Nephron (organoid): ENCODE measurements at regions not wholly inside any gene's neighbourhood (a gene's known extent, or its start where the extent isn't known, plus 50 kb on each side); places are given as distances from the start of the nearest gene placed in this dataset.

ENCODE experiments used
- H3K27ac Mint-ChIP-seq, 3 experiments: 2 replicates each; pipeline ENCODE4 v1.8.0; 2020; ENCODE audit warnings: mixed read lengths in 3 of 3, mild to moderate bottlenecking in 2 of 3, moderate library complexity in 1 of 3
- H3K27me3 Mint-ChIP-seq: 2 replicates; pipeline ENCODE4 v1.8.0; 2021; ENCODE audit warnings: low read depth, mild to moderate bottlenecking, moderate library complexity, mixed read lengths
- H3K36me3 Mint-ChIP-seq: 2 replicates; pipeline ENCODE4 v1.8.0; 2020; ENCODE audit warnings: low read depth, mixed read lengths
- H3K4me1 Mint-ChIP-seq: 2 replicates; pipeline ENCODE4 v1.8.0; 2020; ENCODE audit warnings: mixed read lengths
- H3K4me3 Mint-ChIP-seq, 3 experiments: 2 replicates each; pipeline ENCODE4 v1.8.0; 2020; ENCODE audit warnings: mild to moderate bottlenecking in 3 of 3, mixed read lengths in 3 of 3, moderate library complexity in 2 of 3
- H3K9me3 Mint-ChIP-seq: 2 replicates; pipeline ENCODE4 v1.8.0; 2020; ENCODE audit warnings: mixed read lengths
- CTCF ChIP-seq, 3 experiments: fragments of 200-600 bp; sonication (generic); IDR thresholded peaks; one replicate each; pipeline ENCODE4 v1.5.0; 2021; ENCODE audit warnings: antibody characterized with exemption in 3 of 3; ENCODE audit not compliant: unreplicated experiment in 3 of 3

- Mint-ChIP-seq H3K4me3 (no peak overlapping the region), H3K4me1 (no peaks in the 10 kb centered on the region), H3K9me3 (peaks cover 4% of the 10 kb centered on the region), H3K27ac (no peak overlapping the region), H3K36me3 (no peaks in the 10 kb centered on the region), H3K27me3 (no peaks in the 10 kb centered on the region)
- TF ChIP-seq CTCF (IDR thresholded peaks at IDR 0.05; ENCODE audit: unreplicated experiment in 3 of 3): no peak
Observed at GRCh38 chr20:22915512-22915911, 119.6 kb upstream of the SSTR4 start.

GRCh38 chr20:22916021-22916842 is 118.9 kb upstream of the SSTR4 start:
- Mint-ChIP-seq H3K27me3 (no peaks in the 10 kb centered on the region), H3K9me3 (peaks cover 4% of the 10 kb centered on the region)

GRCh38 chr20:22918286-22918983 is 116.7 kb upstream of the SSTR4 start:
- no peak overlapping the region for H3K4me3 Mint-ChIP-seq
- H3K27me3 Mint-ChIP-seq: no peaks in the 10 kb centered on the region
- no peaks in the 10 kb centered on the region for H3K36me3 Mint-ChIP-seq
- TF ChIP-seq CTCF (IDR thresholded peaks at IDR 0.05; ENCODE audit: unreplicated experiment in 3 of 3): no peak
- peaks cover 6% of the 10 kb centered on the region for H3K4me1 Mint-ChIP-seq
- peaks cover 4% of the 10 kb centered on the region for H3K9me3 Mint-ChIP-seq
- no peak overlapping the region for H3K27ac Mint-ChIP-seq

More at GRCh38 chr20:22916021-22916842, 118.9 kb upstream of the SSTR4 start:
- no peaks in the 10 kb centered on the region for H3K36me3 Mint-ChIP-seq
- H3K4me1 Mint-ChIP-seq: peaks cover 4% of the 10 kb centered on the region
- H3K4me3 Mint-ChIP-seq: no peak overlapping the region
- no peak for TF ChIP-seq CTCF (IDR thresholded peaks at IDR 0.05; ENCODE audit: unreplicated experiment in 3 of 3)
- H3K27ac Mint-ChIP-seq: no peak overlapping the region

GRCh38 chr20:22920898-22921297 is 114.2 kb upstream of the SSTR4 start:
- no peak overlapping the region for H3K27ac Mint-ChIP-seq
- no peak for TF ChIP-seq CTCF (IDR thresholded peaks at IDR 0.05; ENCODE audit: unreplicated experiment in 3 of 3)
- H3K9me3 Mint-ChIP-seq: no peaks in the 10 kb centered on the region
- H3K27me3 Mint-ChIP-seq: peaks cover 9% of the 10 kb centered on the region
- no peaks in the 10 kb centered on the region for H3K36me3 Mint-ChIP-seq
- H3K4me3 Mint-ChIP-seq: no peak overlapping the region
- H3K4me1 Mint-ChIP-seq: peaks cover 22% of the 10 kb centered on the region

GRCh38 chr20:22921595-22922421 is 113.3 kb upstream of the SSTR4 start:
- TF ChIP-seq CTCF (IDR thresholded peaks at IDR 0.05; ENCODE audit: unreplicated experiment in 3 of 3): no peak
- Mint-ChIP-seq H3K4me1 (peaks cover 26% of the 10 kb centered on the region), H3K9me3 (no peaks in the 10 kb centered on the region), H3K4me3 (no peak overlapping the region), H3K27me3 (peaks cover 9% of the 10 kb centered on the region), H3K27ac (no peak overlapping the region), H3K36me3 (no peaks in the 10 kb centered on the region)
